Mesendoderm (in vitro differentiated cells): ENCODE measurements at regions not wholly inside any gene's neighbourhood (a gene's known extent, or its start where the extent isn't known, plus 50 kb on each side); places are given as distances from the start of the nearest gene placed in this dataset.

ENCODE experiments used
- DNase-seq: peaks from one replicate; pipeline ENCODE4 v3.0.0; 2013
- H2AK5ac ChIP-seq: 2 replicates; pipeline ENCODE4 v1.6.1; 2013; ENCODE audit warnings: low read length, inconsistent platforms
- H2BK120ac ChIP-seq: 2 replicates; pipeline ENCODE4 v1.6.1; 2013; ENCODE audit warnings: low read depth, mild to moderate bottlenecking, low read length, moderate library complexity, mixed read lengths
- H2BK15ac ChIP-seq: replicated peaks from 2 replicates; pipeline ENCODE4 v1.6.1; 2013; ENCODE audit warnings: low read depth, mild to moderate bottlenecking, moderate library complexity
- H2BK5ac ChIP-seq: 2 replicates; pipeline ENCODE4 v1.6.1; 2013; ENCODE audit warnings: low read length, inconsistent platforms
- H3K18ac ChIP-seq: 2 replicates; pipeline ENCODE4 v1.6.1; 2013; ENCODE audit warnings: mild to moderate bottlenecking, low read length, mixed read lengths
- H3K23ac ChIP-seq: one replicate; pipeline ENCODE4 v1.6.1; 2013; ENCODE audit warnings: low read length
- H3K27ac ChIP-seq: 2 replicates; pipeline ENCODE4 v1.5.1; 2013; ENCODE audit warnings: low read depth, mild to moderate bottlenecking, inconsistent platforms, low read length, moderate library complexity
- H3K27me3 ChIP-seq: 2 replicates; pipeline ENCODE4 v1.6.1; 2013; ENCODE audit warnings: low read length, control low read depth, mild to moderate bottlenecking, inconsistent platforms; ENCODE audit not compliant: insufficient read depth, poor library complexity
- H3K36me3 ChIP-seq: 2 replicates; pipeline ENCODE4 v1.6.1; 2013; ENCODE audit warnings: low read length, inconsistent platforms; ENCODE audit not compliant: control insufficient read depth, insufficient read depth
- H3K4ac ChIP-seq: one replicate; pipeline ENCODE4 v1.6.1; 2013; ENCODE audit warnings: low read depth, mild to moderate bottlenecking, low read length, moderate library complexity
- H3K4me1 ChIP-seq: 2 replicates; pipeline ENCODE4 v1.6.1; 2013; ENCODE audit warnings: low read depth, low read length, inconsistent platforms; ENCODE audit not compliant: control insufficient read depth
- H3K4me2 ChIP-seq: 2 replicates; pipeline ENCODE4 v1.6.1; 2013; ENCODE audit warnings: low read length
- H3K4me3 ChIP-seq: 2 replicates; pipeline ENCODE4 v1.5.1; 2013; ENCODE audit warnings: mild to moderate bottlenecking, low read length
- H3K56ac ChIP-seq: one replicate; pipeline ENCODE4 v1.6.1; 2013; ENCODE audit warnings: low read length
- H3K79me1 ChIP-seq: 2 replicates; pipeline ENCODE4 v1.6.1; 2013; ENCODE audit warnings: low read length, inconsistent platforms
- H3K79me2 ChIP-seq: 2 replicates; pipeline ENCODE4 v1.6.1; 2013; ENCODE audit warnings: mild to moderate bottlenecking, low read length; ENCODE audit not compliant: control insufficient read depth, insufficient read depth
- H3K9ac ChIP-seq: 2 replicates; pipeline ENCODE4 v1.6.1; 2013; ENCODE audit warnings: low read length, inconsistent platforms
- H4K5ac ChIP-seq: one replicate; pipeline ENCODE4 v1.6.1; 2013; ENCODE audit warnings: low read length
- H4K8ac ChIP-seq: one replicate; pipeline ENCODE4 v1.6.1; 2013; ENCODE audit warnings: low read depth, mild to moderate bottlenecking, control low read depth, low read length, moderate library complexity
- WGBS: extraction: QIAGEN DNeasy Blood & Tissue Kit; methylation state at CpG from one replicate; pipeline ENCODE4 v1.1.7; 2013; ENCODE audit warnings: low lambda C conversion rate, missing lambda C conversion rate; ENCODE audit not compliant: insufficient coverage; ENCODE audit errors: extremely low coverage; 5-methylcytosine and 5-hydroxymethylcytosine counted together

DNA sequence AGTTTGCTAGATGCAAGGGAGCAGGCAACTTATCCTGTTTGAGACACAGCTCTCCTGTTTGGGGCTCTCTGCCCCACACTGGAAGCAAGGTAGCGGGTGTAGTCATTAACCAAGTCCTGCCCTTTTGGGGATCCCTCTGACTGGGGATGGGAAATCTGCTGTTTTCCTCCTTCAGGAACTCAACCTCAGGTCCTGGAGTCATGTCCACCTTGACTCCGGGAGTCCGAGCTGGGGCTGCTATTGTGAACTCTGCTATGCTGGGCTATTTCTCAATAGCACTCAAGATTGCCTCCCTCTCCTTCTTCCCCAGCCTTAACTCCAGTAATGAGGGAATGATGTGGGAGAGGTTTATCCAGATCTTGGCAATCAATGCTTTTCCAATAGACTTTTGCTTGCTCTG, 54.1 kb upstream of the CHD6 start:
- Histone ChIP-seq H3K4ac (no peak overlapping the region), H4K5ac (no peak overlapping the region), H3K36me3 (no peaks in the 10 kb centered on the region), H3K56ac (no peak overlapping the region), H3K4me3 (no peak overlapping the region), H2AK5ac (no peak overlapping the region), H3K23ac (no peak overlapping the region), H2BK120ac (no peak overlapping the region), H3K4me2 (no peak overlapping the region), H2BK15ac (no peak overlapping the region), H3K4me1 (peaks cover 8% of the 10 kb centered on the region), H4K8ac (no peak overlapping the region), H3K79me2 (no peaks in the 10 kb centered on the region), H3K27ac (no peak overlapping the region), H3K9ac (no peak overlapping the region), H3K79me1 (no peaks in the 10 kb centered on the region), H3K18ac (no peak overlapping the region), H3K27me3 (no peaks in the 10 kb centered on the region), H2BK5ac (no peak overlapping the region)
- no CpG with 5 or more reads among the region's 3 CpGs for WGBS
- DNase-seq = no peak

- WGBS = no CpG with 5 or more reads among the region's 6 CpGs
These were observed 53.0 kb upstream of the CHD6 start for GRCh38 chr20:41671143-41671542.

DNA sequence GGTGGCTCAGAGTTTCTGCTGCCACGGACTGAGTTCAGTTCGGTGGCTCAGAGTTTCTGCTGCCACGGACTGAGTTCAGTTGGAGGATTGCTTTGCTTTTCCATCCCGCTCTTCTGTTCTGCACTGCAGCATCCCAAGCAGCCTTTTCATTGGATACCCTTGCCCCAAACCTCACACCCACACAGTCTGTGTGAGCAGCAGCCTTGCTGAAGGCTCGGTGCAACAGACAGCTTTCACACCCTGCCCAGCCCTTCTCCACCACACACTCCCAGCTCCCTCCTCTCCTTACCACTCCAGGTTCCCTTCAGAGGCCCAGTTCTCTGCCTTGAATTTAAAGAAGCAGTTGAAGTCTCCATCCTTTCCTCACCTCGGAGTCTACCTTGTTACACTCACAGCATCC, 52.5 kb upstream of the CHD6 start:
- WGBS = no CpG with 5 or more reads among the region's 6 CpGs

More at GRCh38 chr20:41671143-41671542, 53.0 kb upstream of the CHD6 start:
- Histone ChIP-seq H3K4me3 (no peak overlapping the region), H4K8ac (no peak overlapping the region), H3K27ac (no peak overlapping the region), H3K79me1 (no peaks in the 10 kb centered on the region), H2AK5ac (no peak overlapping the region), H2BK120ac (no peak overlapping the region), H3K27me3 (no peaks in the 10 kb centered on the region), H2BK15ac (no peak overlapping the region), H3K9ac (no peak overlapping the region), H2BK5ac (no peak overlapping the region), H3K18ac (no peak overlapping the region), H4K5ac (no peak overlapping the region), H3K56ac (no peak overlapping the region), H3K79me2 (no peaks in the 10 kb centered on the region), H3K23ac (no peak overlapping the region), H3K4ac (no peak overlapping the region), H3K4me2 (no peak overlapping the region), H3K4me1 (peaks cover 8% of the 10 kb centered on the region), H3K36me3 (no peaks in the 10 kb centered on the region)
- peak; percentile 73 for DNase-seq

DNA sequence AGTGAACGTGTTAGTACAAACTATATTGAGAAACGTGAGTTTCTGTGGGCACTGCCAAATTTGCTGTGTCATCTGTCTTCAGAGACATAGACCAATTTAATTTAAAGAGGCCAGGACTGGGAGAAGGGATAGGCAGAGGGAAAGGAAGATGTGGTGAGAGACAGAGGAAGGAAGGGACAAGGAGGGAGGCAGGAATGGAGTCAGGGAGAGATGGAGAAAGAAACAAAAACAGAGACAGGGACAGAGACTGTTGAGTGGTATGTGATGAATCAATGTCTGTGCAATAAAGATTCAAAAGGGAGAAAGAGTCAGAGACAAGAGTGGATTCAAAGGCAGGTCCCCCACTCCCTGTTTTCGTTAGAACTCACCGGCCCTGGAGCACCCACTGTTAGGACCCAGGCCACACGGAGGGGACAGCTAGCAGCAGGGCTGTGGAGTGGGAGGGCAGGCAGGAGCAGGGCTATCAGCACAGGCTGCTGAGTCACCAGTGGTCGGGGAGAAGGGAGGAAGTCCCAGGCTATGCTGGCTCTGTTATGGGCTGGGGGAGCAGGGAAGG, 51.6 kb upstream of the CHD6 start:
- Histone ChIP-seq H3K4ac (no peak overlapping the region), H3K79me1 (no peaks in the 10 kb centered on the region), H2BK15ac (no peak overlapping the region), H3K18ac (no peak overlapping the region), H3K4me2 (no peak overlapping the region), H2BK5ac (peak overlapping the region; percentile 79), H3K23ac (no peak overlapping the region), H4K5ac (peak overlapping the region; percentile 54), H3K27ac (no peak overlapping the region), H3K56ac (peak overlapping the region; percentile 81), H3K36me3 (no peaks in the 10 kb centered on the region), H2AK5ac (no peak overlapping the region), H4K8ac (no peak overlapping the region), H3K4me1 (peaks cover 8% of the 10 kb centered on the region), H3K27me3 (no peaks in the 10 kb centered on the region), H3K79me2 (no peaks in the 10 kb centered on the region), H3K9ac (no peak overlapping the region), H3K4me3 (no peak overlapping the region), H2BK120ac (no peak overlapping the region)
- DNase-seq = peak; percentile 52
- WGBS = no CpG with 5 or more reads among the region's 6 CpGs

More for the DNA sequence above, 52.5 kb upstream of the CHD6 start:
- peak; percentile 13 for DNase-seq
- Histone ChIP-seq H2BK120ac (no peak overlapping the region), H3K56ac (no peak overlapping the region), H3K27me3 (no peaks in the 10 kb centered on the region), H3K27ac (no peak overlapping the region), H3K79me1 (no peaks in the 10 kb centered on the region), H3K4me3 (no peak overlapping the region), H3K18ac (no peak overlapping the region), H2BK5ac (no peak overlapping the region), H3K9ac (no peak overlapping the region), H3K4me2 (no peak overlapping the region), H3K23ac (no peak overlapping the region), H3K79me2 (no peaks in the 10 kb centered on the region), H3K4ac (no peak overlapping the region), H2AK5ac (no peak overlapping the region), H4K8ac (no peak overlapping the region), H2BK15ac (no peak overlapping the region), H3K4me1 (peaks cover 8% of the 10 kb centered on the region), H3K36me3 (no peaks in the 10 kb centered on the region), H4K5ac (no peak overlapping the region)

GRCh38 chr20:41668057-41668749, 50.0 kb upstream of the CHD6 start:
- Histone ChIP-seq H3K23ac (no peak overlapping the region), H2BK5ac (no peak overlapping the region), H3K4me2 (no peak overlapping the region), H2BK15ac (no peak overlapping the region), H3K27ac (no peak overlapping the region), H3K4me1 (peaks cover 8% of the 10 kb centered on the region), H3K4me3 (no peak overlapping the region), H4K5ac (no peak overlapping the region), H2AK5ac (no peak overlapping the region), H3K79me1 (no peaks in the 10 kb centered on the region), H2BK120ac (no peak overlapping the region), H3K27me3 (no peaks in the 10 kb centered on the region), H4K8ac (no peak overlapping the region), H3K18ac (no peak overlapping the region), H3K79me2 (no peaks in the 10 kb centered on the region), H3K36me3 (no peaks in the 10 kb centered on the region), H3K4ac (no peak overlapping the region), H3K9ac (no peak overlapping the region), H3K56ac (no peak overlapping the region)
- no CpG with 5 or more reads among the region's 1 CpG for WGBS
- DNase-seq = no peak
